D721Med (cell line): ENCODE measurements at regions not wholly inside any gene's neighbourhood (a gene's known extent, or its start where the extent isn't known, plus 50 kb on each side); places are given as distances from the start of the nearest gene placed in this dataset.

Experiments used
- DNase-seq: peaks from one replicate; pipeline ENCODE4 v3.0.0; 2011; ENCODE audit warnings: low spot score; ENCODE audit not compliant: insufficient read length
- FAIRE-seq: peaks from 2 replicates; lab custom pipeline; 2011; peaks lifted over from hg19 to GRCh38; lab: Jason Lieb, UNC
- CTCF ChIP-seq: IDR thresholded peaks from 2 replicates; pipeline ENCODE4 v1.5.1; 2012; ENCODE audit warnings: mild to moderate bottlenecking, control low read depth; ENCODE audit not compliant: insufficient read depth; ENCODE audit errors: missing control alignments

- FAIRE-seq (no peak), DNase-seq (no peak)
- no peak for TF ChIP-seq CTCF
Measured at GRCh38 chr2:191514613-191515012, 163.3 kb upstream of the NABP1 start.

DNA sequence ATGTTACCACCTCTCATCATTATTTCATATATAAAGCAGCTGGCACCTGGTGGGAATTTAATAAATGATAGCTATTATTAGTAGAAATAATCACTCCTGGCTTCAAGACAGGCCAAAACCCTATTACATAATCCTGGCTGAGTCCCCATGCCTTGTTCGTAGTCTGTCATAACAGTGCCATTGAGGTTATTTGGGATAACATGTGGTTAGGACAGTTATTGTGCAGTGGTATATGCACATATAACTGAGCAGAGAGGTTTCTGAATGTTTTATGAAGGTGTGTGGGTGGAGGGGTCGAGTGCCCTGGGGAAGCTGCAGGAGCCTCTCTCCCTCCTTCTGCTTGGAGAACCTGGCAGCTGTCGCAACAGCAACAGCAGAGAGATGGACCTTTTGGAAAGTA is 162.4 kb upstream of the NABP1 start:
- DNase-seq (no peak), FAIRE-seq (no peak)

DNA sequence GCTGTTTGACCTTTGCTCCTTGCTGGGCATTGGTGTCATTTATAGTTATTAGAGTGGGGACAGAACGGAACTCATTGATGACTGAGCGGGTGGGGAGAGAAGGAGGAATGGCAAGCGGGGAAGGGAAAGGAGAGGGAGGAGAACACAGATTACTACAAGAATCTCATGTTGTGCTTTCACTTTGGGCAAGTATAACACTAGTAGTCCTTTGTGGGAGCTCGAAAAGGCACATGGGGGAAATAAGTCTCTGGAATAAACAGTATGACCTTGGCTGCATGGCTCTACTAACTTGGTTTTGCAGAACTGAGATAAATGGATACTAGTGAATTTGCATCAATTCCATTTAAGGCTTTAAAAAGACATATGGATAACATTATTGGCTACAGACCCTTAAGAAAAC is 161.7 kb upstream of the NABP1 start:
- no peak for TF ChIP-seq CTCF
- no peak for FAIRE-seq
- no peak for DNase-seq

More for the DNA sequence above, 162.4 kb upstream of the NABP1 start:
- TF ChIP-seq CTCF = no peak

GRCh38 chr2:191521608-191522208 is 156.2 kb upstream of the NABP1 start:
- FAIRE-seq = peak; percentile 58
- TF ChIP-seq CTCF = peak; percentile 80
- no peak for DNase-seq

DNA sequence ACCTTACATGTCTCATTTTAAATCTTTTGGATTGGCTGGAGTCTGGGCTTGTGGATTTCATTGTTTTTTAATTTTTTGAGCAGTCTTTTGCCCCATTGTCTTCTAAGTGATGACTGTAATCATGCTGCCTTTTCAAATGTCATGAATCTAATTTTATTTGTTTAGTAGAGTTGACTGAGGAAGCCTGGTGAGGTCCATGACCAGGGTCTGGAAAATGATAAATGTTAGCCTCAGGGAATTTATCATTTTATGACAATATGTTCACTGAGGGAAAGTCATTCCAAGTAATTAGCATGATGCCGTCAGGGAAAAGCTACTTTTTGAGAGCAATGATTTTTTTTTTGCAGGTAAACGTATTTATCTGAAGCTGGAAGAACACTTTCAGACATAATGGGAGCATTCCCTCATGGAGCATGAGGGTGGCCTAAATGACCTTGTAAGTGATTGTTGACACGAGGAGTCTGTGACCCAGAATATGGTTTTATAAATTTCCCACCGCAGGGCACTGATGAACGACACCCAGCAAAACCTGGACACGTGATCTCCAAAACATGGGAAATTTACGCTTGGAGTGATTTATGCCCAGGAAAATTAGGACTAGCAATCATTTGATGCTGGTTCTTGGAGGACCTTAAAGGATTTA is 155.3 kb upstream of the NABP1 start:
- FAIRE-seq (no peak), DNase-seq (no peak)
- no peak for TF ChIP-seq CTCF

DNA sequence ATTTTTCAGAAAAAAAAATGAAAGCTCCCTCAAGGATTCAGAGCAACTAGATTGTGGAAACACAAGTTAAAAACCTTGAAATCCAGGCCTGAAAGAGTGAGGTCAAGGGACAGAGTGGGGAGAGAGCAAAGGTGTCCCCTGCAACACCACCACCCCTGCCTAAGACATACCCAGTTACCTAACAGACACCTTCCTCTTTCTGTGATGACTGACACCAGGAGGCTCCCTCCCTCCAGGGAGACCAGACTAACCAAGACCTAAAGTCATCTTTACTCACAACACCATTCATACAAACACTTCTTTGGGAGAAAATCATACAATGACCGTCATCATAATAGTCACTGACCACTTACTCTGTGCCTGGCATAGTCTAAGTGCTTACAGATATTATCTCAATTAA is 151.8 kb upstream of the NABP1 start:
- FAIRE-seq = no peak

More for the DNA sequence above, 151.8 kb upstream of the NABP1 start:
- TF ChIP-seq CTCF = no peak
- DNase-seq = no peak
